ENCODE measurements at regions not wholly inside any gene's neighbourhood (a gene's known extent, or its start where the extent isn't known, plus 50 kb on each side); places are given as distances from the start of the nearest gene placed in this dataset.

DNA sequence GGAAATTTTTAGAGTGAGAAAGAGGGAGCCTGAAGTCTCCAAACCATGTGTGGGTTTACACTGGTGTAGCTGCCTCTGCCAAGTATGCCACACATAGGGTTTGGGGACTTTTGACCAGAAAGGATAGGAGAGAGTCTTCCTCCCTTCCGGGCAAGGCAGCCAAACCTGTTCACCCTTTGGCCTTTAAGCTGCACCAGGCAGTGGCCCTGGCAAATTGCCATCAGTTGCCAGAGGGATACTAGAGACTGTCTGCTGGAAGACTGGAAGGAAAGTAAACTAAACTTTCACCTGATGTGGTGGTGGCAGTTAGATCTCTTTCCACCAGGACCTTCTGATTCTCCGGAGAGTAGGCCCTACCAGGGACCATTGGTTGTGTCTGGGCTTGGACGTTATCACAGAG, 1263.2 kb downstream of the FAM181B start:
- CTCF ChIA-PET, result no interaction called here
- POLR2A ChIA-PET, result no interaction called here
- no peaks in the 10 kb centered on the region for H3K27me3 ChIP-seq (ENCODE audit: control insufficient read depth, insufficient read depth, low read length)

GRCh38 chr11:81459766-81460306, 1273.8 kb downstream of the FAM181B start:
- H3K27me3 ChIP-seq (ENCODE audit: control insufficient read depth, insufficient read depth, low read length), result no peaks in the 10 kb centered on the region
- TF ChIP-seq, protein P1, sequence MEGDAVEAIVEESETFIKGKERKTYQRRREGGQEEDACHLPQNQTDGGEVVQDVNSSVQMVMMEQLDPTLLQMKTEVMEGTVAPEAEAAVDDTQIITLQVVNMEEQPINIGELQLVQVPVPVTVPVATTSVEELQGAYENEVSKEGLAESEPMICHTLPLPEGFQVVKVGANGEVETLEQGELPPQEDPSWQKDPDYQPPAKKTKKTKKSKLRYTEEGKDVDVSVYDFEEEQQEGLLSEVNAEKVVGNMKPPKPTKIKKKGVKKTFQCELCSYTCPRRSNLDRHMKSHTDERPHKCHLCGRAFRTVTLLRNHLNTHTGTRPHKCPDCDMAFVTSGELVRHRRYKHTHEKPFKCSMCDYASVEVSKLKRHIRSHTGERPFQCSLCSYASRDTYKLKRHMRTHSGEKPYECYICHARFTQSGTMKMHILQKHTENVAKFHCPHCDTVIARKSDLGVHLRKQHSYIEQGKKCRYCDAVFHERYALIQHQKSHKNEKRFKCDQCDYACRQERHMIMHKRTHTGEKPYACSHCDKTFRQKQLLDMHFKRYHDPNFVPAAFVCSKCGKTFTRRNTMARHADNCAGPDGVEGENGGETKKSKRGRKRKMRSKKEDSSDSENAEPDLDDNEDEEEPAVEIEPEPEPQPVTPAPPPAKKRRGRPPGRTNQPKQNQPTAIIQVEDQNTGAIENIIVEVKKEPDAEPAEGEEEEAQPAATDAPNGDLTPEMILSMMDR (IDR thresholded peaks at IDR 0.05; ENCODE audit: low read depth, low read length), result no peak
- ChIA-PET POLR2A (no interaction called here), CTCF (no interaction called here)
- DNase-seq (ENCODE audit: low read depth, low spot score), result no peak
- no peak overlapping the region for H3K4me3 ChIP-seq (ENCODE audit: low read depth, low read length)
- no peaks in the 10 kb centered on the region for H3K9me3 ChIP-seq (ENCODE audit: control insufficient read depth, insufficient read depth, low read length)
- H3K27ac ChIP-seq (ENCODE audit: low read depth, low read length), result no peak overlapping the region

More for the DNA sequence above, 1263.2 kb downstream of the FAM181B start:
- H3K9me3 ChIP-seq (ENCODE audit: control insufficient read depth, insufficient read depth, low read length), result no peaks in the 10 kb centered on the region; the same call in 1 of the 2 replicates
- no peak for DNase-seq (ENCODE audit: low read depth, low spot score)
- TF ChIP-seq, protein P1 (IDR thresholded peaks at IDR 0.05; ENCODE audit: low read depth, low read length), result no peak
- no peak overlapping the region for H3K4me3 ChIP-seq (ENCODE audit: low read depth, low read length)
- no peak overlapping the region for H3K27ac ChIP-seq (ENCODE audit: low read depth, low read length)

GRCh38 chr11:81449588-81450156, 1284.0 kb downstream of the FAM181B start:
- no peak for DNase-seq (ENCODE audit: low read depth, low spot score)
- no peak overlapping the region for H3K4me3 ChIP-seq (ENCODE audit: low read depth, low read length)
- TF ChIP-seq, protein P1 (IDR thresholded peaks at IDR 0.05; ENCODE audit: low read depth, low read length), result no peak
- ChIA-PET POLR2A (no interaction called here), CTCF (no interaction called here)
- H3K9me3 ChIP-seq (ENCODE audit: control insufficient read depth, insufficient read depth, low read length), result no peaks in the 10 kb centered on the region; the same call in 1 of the 2 replicates
- no peak overlapping the region for H3K27ac ChIP-seq (ENCODE audit: low read depth, low read length)
- no peaks in the 10 kb centered on the region for H3K27me3 ChIP-seq (ENCODE audit: control insufficient read depth, insufficient read depth, low read length)

DNA sequence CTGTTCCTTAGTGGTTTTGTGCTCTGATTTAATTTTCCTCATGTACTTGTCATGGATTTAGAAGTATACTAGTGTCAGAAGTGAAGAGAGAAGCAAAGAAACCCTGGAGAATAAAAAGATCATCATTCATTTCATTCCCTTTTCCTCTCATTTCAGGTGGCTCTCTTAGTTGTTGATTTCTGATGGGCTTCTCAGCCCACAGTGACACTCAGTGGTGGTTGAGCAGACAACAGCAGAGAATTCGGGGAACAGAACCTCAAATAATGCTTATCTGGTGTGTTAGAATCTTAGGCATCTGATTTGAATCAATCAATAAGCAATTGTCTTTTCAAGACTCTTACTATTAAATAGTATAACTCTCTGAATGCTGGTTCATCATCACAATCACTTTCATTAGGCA, 1289.4 kb downstream of the FAM181B start:
- Histone ChIP-seq H3K9me3 (ENCODE audit: control insufficient read depth, insufficient read depth, low read length) (no peaks in the 10 kb centered on the region), H3K27me3 (ENCODE audit: control insufficient read depth, insufficient read depth, low read length) (no peaks in the 10 kb centered on the region), H3K4me3 (ENCODE audit: low read depth, low read length) (no peak overlapping the region), H3K27ac (ENCODE audit: low read depth, low read length) (no peak overlapping the region)
- DNase-seq (ENCODE audit: low read depth, low spot score), result no peak
- TF ChIP-seq, protein P1 (IDR thresholded peaks at IDR 0.05; ENCODE audit: low read depth, low read length), result no peak
- ChIA-PET CTCF (no interaction called here), POLR2A (no interaction called here)

DNA sequence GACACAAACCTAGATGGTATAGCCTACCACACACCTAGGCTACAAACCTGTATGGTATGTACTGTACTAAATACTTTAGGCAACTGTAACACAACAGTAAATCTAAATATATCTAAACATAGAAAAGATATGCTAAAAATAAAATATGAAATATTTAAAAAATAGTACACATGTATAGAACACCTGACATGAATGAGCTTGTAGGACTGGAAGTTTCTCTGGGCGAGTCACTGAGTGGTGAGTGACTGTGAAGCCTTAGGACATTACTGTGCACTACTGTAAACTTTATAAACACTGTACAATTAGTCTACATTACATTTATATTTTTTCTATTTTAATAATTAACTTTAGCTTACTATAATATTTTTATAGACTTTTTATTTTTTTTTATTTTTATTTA, 1301.3 kb downstream of the FAM181B start:
- Histone ChIP-seq H3K27ac (ENCODE audit: low read depth, low read length) (no peak overlapping the region), H3K27me3 (ENCODE audit: control insufficient read depth, insufficient read depth, low read length) (no peaks in the 10 kb centered on the region), H3K4me3 (ENCODE audit: low read depth, low read length) (no peak overlapping the region), H3K9me3 (ENCODE audit: control insufficient read depth, insufficient read depth, low read length) (no peaks in the 10 kb centered on the region; the same call in 1 of the 2 replicates)
- TF ChIP-seq, protein P1 (IDR thresholded peaks at IDR 0.05; ENCODE audit: low read depth, low read length), result no peak
- ChIA-PET CTCF (no interaction called here), POLR2A (no interaction called here)
- DNase-seq (ENCODE audit: low read depth, low spot score), result no peak
